GM18858 (cell line): ENCODE measurements at regions not wholly inside any gene's neighbourhood (a gene's known extent, or its start where the extent isn't known, plus 50 kb on each side); places are given as distances from the start of the nearest gene placed in this dataset.
A peak's percentile ranks its signal among the peaks of the same experiment; 100 is the strongest.

Source experiments
- ATAC-seq: cut with Tn5 transposase; IDR thresholded peaks from one replicate; pipeline ENCODE4 v1.9.1; 2021; ENCODE audit not compliant: unreplicated experiment

DNA sequence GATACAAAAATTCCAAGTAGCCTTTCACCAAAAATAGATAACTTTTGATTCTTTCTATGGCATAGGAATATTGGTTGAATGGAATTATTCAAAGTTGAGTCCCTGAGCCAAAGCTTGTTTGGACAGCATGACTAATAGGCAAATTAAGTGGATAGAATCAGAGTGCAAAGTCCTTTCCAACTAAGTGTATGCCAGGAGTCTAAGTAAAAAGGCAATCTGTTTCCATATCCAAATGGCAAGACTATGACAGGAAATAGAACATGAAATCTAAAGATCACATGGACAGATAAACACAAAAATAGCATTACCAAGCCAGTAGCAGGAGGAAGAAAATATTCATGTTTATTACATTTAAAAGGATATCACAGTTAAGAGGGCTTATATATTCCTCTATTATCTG is 804.6 kb downstream of the SLITRK6 start:
- no peak for ATAC-seq

DNA sequence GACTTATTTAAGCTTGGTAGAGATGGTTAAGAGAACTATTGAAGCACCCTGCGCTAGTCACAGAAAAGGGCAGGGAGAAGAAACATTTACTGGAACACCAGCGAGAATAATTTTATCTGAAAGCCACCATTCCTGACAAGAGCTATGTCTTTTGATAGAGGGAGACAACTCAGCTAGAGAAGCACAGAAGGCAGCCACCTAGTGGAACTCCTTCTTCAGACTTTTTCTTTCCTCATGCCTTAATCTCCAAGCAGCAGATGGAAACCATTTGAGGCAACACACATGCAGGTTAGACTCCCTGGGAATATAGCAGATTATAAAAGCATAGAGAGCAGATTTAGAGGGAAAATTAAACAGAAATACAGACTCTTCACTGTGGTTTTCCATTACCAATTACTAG is 813.4 kb downstream of the SLITRK6 start:
- ATAC-seq: no peak

DNA sequence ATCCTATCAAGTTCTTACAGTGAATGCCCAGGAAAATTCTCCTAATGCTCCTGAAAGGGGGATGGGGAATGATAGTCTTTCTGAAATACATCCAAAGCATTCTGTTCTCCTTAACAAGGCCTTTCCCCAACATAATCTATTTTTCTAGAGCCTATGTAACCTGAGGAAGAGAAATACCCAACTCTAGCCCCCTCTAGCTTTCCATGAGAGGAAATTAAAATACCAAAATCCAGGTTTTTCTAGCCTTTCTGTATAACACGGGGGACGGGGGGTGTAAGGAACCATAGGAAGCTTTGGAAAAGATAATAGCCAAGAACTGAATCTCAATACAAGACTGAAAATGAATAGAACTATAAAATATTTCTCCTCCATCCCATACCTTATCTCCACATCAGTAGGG is 815.9 kb downstream of the SLITRK6 start:
- no peak for ATAC-seq

DNA sequence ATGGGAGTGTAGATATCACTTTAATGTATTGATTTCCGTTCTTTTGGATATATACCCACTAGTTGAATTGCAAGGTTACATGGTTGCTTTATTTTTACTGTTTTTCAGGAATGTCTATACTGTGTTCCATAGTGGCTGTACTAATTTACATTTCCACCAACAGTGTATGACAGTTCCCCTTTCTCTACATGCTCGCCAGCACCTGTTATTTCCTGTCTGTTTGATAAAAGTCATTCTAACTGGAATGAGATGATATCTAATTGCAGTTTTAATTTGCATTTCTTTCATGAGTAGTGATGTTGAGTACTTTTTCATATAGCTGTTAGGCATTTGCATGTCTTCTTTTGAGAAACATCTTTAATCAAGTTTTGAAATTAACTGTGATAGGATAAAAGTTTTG is 818.6 kb downstream of the SLITRK6 start:
- no peak for ATAC-seq

DNA sequence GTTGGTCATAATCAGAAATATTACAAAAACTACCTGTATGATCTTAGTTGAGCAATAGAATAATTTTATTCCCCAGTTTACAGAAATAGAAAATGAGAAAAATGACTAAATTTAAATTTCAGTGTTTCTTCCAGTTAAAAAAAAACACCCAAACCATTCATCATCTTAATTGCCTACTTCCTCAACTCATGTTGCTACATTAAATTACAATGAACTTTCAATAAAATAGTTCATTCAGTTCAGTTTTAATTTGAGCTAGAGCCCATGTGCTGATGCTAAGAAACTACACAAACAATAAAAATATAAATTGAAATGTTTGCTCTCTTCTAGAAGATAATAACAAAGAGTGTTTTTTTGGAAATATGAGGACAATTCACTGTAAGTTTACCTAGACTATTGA is 820.4 kb downstream of the SLITRK6 start:
- ATAC-seq: no peak

DNA sequence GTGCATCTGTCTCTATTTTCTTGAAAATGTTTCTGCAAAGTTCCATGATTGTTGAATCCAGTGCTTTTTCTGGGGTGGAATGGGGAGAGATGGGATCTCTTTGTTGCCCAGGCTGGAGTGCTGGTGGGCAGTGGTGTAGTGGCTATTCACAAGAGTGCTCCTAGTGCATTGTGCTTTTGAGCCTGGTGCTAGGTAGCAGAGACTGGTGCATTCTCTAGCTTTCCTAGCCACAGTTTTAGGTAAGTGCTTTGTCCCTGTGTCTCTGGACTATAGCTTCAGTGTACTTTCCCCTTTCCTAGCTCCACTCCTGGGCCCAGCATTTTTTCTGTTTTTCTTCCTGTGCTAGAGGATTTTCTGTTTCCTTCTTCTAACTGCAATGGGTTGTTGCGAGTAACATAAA is 825.6 kb downstream of the SLITRK6 start:
- no peak for ATAC-seq

DNA sequence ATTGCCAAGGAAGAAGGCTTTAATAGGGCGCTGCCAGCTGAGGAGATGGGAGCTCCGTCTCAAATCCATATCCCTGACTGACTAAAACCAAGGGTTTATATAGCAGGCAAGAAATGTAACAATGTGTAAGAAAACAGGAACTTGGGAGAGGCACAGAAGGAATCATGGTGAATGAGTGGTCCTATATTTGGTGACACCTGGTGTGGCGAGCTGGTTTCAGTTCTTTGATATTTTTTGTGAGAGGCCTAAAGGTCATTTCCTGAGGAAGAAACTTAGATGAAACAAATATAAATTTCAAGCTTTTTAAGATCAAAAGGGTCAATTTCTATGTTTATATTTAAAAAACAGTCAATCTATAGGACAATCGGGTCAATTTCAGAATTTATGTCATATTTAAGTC is 826.3 kb downstream of the SLITRK6 start:
- ATAC-seq: no peak

DNA sequence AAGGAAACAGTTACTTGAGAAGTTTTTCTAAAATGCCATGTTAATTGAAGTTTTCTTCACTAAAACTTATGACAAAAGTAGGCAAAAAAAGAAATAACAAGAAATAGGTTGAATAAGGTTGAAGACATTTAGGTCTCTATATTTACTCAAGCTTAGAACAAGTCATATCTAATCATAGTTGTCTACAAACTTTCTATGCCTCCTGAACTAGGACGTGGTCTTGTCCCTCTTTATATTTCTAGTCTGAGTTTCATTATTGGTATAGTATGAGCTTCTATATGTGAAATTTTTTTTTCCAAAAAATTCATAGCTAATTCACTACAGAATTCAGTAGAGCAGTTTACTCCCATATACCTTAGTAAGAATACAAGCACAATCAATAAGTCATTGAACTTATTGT is 836.4 kb downstream of the SLITRK6 start:
- ATAC-seq: peak; percentile 45

DNA sequence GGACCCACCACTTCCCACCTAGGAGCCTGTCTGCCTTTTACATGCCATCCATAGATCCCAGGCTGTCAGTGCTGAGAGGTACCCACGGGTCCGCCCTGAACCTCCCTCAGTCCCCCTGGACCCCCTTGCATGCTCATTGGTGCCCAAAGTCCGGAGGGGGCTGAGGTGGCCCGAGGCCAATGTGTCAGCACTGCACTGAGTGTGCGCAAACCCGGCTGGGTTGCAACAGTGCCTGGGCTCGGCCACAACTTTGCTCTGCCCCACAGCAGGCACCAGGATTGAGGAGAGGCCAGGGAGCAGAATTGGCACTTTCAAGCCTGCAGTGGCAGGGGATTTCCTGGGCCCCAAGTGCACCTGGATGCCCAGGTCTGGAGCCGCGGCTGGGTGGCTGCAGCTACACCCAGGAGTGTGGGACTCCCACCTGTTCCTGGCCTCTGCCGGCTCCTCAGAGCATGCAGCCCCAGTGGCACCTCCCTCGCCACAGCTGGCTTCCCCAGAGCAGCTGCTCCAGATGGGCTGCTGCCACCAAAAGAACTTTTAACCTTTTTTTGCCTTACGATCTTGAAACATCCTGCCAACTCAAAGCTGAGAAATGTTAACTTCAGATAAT is 837.0 kb downstream of the SLITRK6 start:
- ATAC-seq: no peak

DNA sequence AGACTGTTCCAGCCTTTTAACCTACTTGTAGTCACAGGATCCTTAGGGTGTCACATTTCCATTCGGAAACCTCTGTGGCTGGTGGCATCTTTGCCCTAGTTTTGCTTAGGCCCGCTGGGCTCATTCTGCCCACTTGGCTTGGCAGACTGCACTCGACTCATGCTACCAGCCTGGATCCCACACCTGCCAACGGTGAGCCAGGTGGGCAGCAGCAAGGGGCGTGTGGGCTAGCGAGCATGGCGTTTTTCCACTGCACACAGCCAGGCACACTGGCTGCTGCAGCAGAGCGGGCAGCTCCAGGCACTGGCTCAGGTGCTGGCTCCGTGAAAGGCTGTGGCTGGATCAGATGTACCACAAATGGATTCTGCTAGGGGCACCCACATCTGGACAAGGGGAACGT is 838.2 kb downstream of the SLITRK6 start:
- no peak for ATAC-seq

DNA sequence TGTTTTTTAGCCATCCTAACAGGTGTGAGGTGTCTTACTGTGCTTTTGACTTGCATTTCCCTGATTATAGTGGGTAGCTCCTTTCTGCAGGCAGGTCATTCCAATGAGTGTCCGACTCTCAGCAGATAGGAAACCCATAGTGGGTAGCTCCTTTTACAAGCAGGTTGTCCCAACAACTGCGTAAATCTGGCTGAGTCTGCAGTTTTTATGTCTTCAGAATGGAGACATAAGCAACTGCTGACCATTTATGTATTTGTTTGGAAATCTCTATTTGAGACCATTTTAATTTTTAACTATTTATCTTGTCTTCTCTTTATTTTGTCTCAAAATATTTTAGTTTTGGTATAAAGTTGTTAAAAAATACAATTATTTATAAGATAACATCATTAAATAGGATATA is 839.4 kb downstream of the SLITRK6 start:
- no peak for ATAC-seq

DNA sequence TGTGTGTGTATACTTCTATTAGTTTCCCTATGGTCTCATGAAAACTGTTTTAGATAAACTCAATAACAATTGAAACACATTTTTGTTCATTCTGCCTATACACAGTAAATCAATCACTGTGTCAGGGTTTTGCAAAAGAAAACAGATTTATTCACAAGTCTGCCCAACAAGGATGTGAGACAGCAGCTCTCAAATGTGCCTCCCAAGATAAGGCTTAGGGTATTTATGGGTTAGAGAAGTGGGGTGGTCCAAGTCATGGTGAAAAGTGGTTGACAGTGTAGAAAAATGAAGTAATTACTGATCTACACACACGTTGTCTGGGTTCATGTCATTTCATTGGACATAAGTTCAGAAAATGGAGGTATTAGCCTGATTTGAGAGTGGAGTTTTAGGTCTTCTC is 844.6 kb downstream of the SLITRK6 start:
- no peak for ATAC-seq

DNA sequence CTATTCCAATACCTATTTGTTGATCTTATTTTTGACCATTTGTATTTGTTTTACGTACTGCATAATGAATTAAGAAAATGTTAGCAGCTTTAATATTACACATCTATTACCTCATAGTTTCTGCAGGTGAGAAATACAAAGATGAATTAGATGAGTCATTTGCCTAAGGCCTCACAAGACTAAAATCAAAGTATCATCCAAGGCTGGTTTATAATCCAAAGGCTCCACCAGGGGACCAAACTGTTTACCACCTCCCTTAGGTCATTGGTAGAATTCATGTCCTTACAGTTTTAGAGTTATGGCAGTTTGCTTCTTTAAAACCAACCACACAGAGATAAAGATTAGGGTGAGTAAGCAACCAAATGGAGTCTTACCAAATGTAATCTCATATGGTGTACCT is 848.1 kb downstream of the SLITRK6 start:
- ATAC-seq: no peak

DNA sequence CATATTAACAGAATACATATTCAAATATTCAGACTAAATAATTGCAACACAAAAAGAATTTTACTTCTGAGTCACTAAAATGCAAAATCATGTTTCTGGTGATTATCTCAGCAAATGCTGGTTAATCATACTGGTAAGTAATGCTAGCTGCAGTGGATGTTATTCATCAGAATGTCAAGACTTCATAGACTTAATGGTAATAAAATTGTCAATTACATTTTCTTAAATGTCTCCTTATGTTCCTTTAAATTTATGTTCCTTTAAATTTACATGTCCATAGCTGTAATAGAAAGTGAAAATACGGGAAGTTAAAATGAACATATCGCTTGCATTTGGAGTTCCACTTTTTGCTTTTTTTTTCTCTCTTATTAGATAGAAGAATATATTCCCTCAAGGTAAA is 853.0 kb downstream of the SLITRK6 start:
- no peak for ATAC-seq

DNA sequence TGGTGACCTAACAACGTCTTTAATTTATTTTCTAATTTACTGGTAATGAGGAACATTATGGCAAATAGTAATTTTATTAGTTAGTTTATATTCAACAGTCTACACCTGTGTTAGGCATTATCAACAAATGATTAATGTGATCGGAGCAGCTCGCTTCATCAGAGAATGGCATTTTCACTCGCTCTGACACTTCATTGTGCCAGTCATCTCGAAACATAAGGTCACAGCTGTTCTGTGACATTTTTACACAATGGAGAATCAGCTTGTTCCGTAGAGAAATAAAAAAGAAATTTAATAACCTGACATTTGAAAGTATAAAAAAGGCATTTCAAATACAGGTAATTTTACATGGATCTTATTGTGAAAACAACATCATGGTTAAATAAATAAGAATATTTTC is 858.4 kb downstream of the SLITRK6 start:
- ATAC-seq: no peak

DNA sequence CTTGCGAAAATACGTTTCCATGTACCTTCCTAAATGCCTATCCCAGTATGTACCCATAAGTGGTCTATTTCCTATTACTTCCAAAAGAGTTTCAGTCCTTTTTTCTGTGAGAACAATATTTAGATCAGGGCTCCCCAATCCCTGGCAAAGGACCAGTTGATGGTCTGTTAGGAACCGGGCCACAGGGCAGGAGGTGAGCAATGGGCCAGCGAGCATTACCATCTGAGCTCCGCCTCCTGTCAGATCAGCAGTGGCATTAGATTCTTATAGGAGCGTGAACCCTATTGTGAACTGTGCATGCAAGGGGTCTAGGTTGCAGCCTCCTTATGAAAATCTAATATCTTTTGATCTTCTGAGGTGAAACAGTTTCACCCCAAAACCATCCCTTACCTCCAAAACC is 859.1 kb downstream of the SLITRK6 start:
- no peak for ATAC-seq

DNA sequence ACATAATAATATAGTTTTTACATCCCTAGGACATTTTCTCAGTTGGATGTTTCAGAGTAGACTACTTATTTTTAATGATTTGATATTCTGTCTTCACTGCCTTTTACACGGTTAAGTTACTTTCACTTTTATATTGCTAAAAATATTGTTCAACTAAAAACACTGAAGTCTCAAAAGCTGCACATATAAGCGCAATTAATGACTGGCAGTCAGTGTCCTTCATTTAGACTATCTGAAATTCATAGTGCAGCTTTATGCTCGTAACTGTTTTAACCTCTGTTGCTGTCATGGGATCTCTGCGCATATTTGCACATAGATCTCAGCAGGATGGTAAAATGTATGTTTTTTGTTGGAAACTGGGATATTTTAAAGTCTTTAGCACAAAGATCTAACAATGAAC is 864.3 kb downstream of the SLITRK6 start:
- no peak for ATAC-seq

DNA sequence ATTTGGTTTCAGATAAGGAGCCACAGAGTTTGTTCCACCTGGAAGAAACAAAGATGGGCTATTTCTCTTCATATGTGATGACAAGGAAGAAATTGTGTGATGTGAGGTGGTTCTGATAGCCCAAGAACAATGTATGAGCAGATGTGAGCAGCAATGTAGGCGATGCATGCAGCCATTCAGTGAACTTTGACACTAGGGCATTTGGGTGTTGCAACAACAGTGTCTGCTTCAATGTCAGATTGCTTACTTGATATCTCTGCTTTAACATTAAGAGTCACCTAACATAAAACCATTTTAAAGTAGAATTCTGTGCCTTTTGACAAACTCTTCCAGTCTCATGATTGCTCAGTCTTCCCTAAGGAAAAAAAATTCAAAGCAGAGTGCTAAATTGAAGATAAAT is 865.4 kb downstream of the SLITRK6 start:
- no peak for ATAC-seq

DNA sequence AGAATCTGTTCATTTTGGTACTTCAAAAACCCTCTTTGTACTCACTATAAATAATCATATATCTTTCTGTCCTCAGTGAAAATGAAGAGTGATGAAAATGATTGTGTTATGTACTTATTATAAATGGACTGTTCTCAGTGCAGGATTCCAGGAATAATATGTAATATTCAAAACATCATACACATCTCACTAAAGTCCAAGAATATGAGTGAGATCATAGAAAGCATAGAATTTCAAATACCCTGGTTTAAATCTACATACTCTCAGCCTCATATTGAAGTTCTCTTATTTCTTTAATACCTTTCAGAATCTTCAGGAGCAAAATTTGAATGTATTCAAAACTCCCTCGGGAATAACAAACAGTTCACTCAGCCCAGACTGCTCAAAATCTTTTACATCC is 868.0 kb downstream of the SLITRK6 start:
- ATAC-seq: no peak

DNA sequence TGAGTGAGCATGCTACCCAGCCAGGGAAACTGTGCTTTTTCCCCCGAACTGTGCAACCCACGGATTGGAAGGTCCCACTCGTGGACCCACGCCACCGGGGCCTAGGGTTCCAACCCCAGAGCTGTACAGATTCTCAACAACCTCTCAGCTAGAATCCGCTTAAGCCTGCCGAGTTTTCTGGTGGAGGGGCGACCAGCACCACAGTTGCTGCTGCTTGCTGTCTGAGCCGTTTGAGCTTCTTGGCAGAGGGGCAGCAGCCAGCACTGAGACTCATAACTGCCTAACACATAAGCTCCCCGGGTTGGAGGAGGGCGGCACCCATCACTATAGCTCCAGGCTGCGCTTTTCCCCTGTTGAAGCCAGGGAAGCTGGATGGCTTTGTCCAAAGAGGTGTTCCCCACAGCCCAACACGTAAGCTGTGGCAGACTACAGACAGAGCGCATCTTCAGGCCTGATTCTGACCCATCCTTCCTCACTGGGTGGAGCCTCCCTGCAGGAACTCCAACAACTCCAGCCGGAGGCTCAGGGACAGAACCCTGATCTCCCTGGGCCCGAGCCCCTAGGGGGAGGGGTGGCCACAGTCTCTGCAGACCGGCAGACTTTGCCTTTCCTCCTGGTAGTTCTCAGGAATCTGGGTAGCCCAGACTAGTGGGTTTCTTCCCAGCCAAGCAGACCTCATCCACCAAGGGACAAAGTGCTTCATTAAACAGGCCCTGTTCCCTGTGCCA is 871.6 kb downstream of the SLITRK6 start:
- ATAC-seq: no peak

DNA sequence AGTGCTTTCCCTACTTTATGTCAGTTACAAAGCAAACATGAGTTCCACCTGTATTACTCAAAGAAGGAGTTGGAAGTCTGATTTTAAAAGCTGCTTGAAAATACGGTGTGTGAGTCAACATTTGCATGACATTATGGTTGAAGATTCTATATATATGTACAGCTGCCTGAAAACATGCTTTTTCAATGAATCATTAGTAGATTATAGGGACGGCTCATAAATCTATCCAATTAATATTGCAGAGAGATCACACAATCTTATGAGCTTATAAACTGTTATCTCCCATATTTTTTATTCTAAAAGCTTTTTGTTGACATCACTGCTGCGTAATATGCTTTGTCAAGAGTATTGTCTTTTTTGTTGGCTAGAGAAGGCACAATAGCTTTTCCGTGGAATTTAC is 873.8 kb downstream of the SLITRK6 start:
- ATAC-seq: no peak

DNA sequence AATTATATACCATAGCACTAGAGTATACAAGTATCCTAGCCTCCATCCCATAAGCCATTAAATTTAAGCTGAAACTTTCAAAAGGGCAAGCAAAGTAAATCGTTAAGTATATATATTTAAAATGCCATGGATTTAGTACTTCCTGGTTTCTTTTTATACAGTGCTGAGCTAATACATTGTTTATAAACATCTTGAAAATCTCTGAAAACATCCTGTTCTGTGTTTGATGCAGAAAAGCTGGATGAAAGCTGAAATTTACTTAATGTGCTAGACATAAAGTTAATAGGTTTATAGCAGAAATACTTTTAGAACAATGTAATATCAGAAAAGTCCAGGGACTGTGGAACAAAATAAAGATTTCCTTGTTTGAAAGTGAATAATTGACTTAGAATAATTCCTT is 875.4 kb downstream of the SLITRK6 start:
- ATAC-seq: no peak

DNA sequence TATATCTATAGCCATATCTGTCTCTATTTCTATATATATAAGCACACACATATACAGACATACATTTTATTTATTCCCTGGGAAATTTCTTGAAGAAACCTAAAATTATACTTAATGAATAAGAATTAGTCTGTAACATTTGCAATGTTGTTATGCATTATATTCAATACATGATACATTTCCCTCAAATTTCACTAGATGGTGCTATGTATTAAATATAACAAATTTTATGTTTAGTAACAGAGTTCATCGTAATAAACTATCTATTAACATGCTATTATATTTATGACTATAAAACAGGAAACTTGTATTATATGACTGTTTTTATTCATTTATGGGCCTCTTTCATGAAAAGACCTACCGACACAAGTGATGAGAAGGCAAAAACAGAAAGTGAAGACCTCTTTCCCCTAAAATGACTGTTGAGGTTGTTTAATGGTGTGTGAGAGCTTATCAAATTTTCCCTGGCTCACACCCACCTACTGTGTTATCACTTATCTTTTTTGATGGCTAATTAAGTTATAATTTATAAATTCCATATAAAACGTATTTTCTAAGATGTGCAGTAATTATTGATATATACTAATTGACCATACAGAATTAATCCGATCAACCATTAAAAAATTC is 881.9 kb downstream of the SLITRK6 start:
- peak; percentile 58 for ATAC-seq
